ENCODE measurements at regions not wholly inside any gene's neighbourhood (a gene's known extent, or its start where the extent isn't known, plus 50 kb on each side); places are given as distances from the start of the nearest gene placed in this dataset.

DNA sequence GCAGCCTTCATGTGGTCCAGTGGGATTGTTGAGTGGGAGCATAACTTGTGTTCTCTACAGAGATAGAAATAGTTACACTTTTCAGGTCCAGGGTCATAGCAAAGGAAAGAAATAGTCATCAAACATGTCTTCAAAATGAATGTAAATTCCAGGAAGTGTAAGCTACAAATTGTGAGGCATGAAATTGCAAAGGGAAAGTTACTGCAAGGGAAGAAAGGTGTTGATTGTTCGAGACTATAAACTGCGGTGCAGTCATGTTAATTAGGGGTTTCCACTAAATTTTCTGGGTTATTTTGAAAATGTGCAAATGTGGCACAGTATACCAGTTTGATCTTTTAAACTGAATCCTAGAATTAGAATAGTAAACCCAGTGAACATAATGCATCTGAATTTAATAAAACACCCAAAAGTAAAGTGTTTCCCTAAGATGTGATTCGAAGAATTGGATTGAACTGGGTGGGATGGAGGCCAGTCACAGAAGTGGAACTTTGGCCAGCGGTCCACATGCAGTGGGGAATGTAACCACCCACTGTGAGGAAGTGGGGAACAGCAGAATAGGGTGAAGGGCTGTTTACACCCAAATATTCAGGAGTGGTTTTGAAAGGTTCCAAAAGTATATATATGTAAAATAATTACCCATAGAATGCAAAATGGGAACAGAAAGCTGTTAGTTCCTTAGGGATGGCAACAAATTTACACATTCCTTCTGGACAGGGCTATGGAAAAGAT, 126.5 kb upstream of the CCDC68 start:
- H3K4me3 ChIP-seq (ENCODE audit: low read depth, low read length), result no peak overlapping the region
- no peak for DNase-seq (ENCODE audit: low read depth)
- H3K36me3 ChIP-seq (ENCODE audit: control insufficient read depth, insufficient read depth, low read length), result no peaks in the 10 kb centered on the region
- TF ChIP-seq, protein P1, sequence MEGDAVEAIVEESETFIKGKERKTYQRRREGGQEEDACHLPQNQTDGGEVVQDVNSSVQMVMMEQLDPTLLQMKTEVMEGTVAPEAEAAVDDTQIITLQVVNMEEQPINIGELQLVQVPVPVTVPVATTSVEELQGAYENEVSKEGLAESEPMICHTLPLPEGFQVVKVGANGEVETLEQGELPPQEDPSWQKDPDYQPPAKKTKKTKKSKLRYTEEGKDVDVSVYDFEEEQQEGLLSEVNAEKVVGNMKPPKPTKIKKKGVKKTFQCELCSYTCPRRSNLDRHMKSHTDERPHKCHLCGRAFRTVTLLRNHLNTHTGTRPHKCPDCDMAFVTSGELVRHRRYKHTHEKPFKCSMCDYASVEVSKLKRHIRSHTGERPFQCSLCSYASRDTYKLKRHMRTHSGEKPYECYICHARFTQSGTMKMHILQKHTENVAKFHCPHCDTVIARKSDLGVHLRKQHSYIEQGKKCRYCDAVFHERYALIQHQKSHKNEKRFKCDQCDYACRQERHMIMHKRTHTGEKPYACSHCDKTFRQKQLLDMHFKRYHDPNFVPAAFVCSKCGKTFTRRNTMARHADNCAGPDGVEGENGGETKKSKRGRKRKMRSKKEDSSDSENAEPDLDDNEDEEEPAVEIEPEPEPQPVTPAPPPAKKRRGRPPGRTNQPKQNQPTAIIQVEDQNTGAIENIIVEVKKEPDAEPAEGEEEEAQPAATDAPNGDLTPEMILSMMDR (IDR thresholded peaks at IDR 0.05; ENCODE audit: insufficient read depth, low read length, poor library complexity, severe bottlenecking), result no peak
- no peaks in the 10 kb centered on the region for H3K27me3 ChIP-seq (ENCODE audit: control insufficient read depth, insufficient read depth, low read length)

DNA sequence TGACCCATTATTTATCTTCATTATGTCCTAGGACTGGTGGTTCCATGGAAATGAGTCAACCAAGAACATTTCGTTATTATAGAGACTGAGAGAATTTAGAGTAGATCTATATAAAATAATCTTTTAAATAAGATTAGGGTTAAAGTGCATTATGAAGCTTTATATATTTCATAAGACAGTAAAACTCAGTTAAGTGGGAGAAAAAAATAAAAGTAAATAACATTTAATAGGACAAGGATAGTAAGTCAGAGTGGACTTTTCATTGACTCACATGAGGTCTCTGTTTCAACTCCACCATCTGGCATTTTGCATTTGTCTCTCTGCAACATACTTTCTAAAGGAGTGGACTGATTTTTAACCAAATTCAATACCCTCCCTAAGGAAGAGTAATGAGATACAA, 125.3 kb upstream of the CCDC68 start:
- Histone ChIP-seq H3K27me3 (ENCODE audit: control insufficient read depth, insufficient read depth, low read length) (no peaks in the 10 kb centered on the region), H3K4me3 (ENCODE audit: low read depth, low read length) (no peak overlapping the region), H3K36me3 (ENCODE audit: control insufficient read depth, insufficient read depth, low read length) (no peaks in the 10 kb centered on the region)
- no peak for DNase-seq (ENCODE audit: low read depth)
- TF ChIP-seq, protein P1 (IDR thresholded peaks at IDR 0.05; ENCODE audit: insufficient read depth, low read length, poor library complexity, severe bottlenecking), result no peak

DNA sequence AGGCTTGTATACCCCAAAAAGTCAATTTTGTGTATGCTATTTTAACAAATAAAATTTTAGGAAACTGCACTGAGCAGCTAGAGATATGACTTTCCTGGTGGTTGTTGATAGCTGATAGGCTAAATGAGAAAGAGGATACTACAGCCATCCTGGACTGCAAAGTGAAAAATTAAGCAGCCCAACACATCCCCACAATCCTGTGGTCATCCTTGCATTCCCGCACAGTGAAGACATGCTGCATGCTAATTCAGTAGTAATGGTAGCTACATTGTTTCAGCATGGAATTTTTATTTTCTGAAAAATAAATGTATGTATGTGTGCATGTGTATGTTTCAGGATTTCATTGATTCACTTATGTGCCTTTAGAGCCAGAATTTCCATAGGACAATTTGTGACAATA, 124.2 kb upstream of the CCDC68 start:
- no peak for DNase-seq (ENCODE audit: low read depth)
- H3K36me3 ChIP-seq (ENCODE audit: control insufficient read depth, insufficient read depth, low read length), result no peaks in the 10 kb centered on the region
- TF ChIP-seq, protein P1 (IDR thresholded peaks at IDR 0.05; ENCODE audit: insufficient read depth, low read length, poor library complexity, severe bottlenecking), result no peak

DNA sequence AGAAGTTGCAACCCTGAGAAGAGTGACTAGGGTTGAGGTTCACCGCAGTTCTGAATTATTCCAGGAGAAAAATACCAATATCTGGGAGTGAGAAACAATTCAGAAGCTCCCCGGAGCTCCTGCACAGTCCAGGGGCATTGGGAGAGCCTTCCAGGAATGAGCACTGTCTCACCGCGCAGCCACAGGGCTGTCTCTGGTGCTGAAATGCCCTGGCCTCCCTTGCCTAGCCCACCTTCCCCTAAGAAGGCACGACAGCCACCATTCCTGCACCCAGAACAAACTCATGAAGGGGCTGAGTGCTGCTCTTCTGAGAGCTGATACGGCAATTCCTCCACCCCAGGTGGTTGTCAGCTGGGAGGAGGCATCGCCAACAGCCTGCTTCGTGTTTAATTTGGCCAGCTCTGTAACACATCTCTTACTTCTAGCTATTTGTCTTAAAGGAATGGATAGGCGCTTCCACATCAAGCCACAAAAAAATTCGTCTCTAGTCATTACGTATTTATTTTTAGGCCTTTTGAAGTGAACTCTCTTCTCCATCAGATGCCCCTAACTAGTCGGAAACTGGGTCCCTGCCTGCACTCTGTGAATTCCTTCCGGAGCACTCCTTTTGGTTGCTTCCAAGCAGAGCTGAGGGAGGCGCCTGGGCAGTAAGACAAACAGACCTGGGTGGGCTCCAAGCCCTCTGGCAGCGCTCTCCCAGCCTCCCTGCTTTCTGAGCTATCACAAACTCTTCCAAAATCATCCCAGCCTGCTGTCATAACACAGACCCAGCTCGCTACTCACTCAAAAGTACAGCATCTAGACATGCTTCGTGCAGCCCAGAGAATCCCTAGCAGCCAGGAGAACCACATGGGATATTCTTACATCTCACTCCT, 120.5 kb upstream of the CCDC68 start:
- TF ChIP-seq, protein P1 (IDR thresholded peaks at IDR 0.05; ENCODE audit: insufficient read depth, low read length, poor library complexity, severe bottlenecking), result no peak
- Histone ChIP-seq H3K4me3 (ENCODE audit: low read depth, low read length) (no peak overlapping the region), H3K36me3 (ENCODE audit: control insufficient read depth, insufficient read depth, low read length) (no peaks in the 10 kb centered on the region), H3K27me3 (ENCODE audit: control insufficient read depth, insufficient read depth, low read length) (no peaks in the 10 kb centered on the region)
- no peak for DNase-seq (ENCODE audit: low read depth)

More for the DNA sequence above, 124.2 kb upstream of the CCDC68 start:
- Histone ChIP-seq H3K4me3 (ENCODE audit: low read depth, low read length) (no peak overlapping the region), H3K27me3 (ENCODE audit: control insufficient read depth, insufficient read depth, low read length) (no peaks in the 10 kb centered on the region)

DNA sequence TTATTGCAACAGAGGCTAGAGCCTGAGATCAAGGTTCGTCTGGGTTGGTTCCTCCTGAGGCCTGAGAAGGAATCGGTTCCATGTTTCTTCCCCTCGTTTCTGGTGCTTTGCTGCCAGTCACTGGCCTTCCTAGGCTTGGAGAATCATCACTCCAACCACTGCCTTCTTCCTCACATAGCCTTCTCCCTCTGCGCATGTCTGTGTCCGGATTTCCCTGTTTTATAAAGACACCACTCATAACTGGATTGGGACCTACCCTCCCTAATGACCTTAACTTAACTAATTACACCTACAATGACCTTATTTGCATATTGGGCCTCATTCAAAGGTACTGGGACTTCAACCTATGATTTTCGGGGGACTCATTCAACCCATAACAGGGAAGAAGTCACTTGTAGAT, 119.8 kb upstream of the CCDC68 start:
- TF ChIP-seq, protein P1 (IDR thresholded peaks at IDR 0.05; ENCODE audit: insufficient read depth, low read length, poor library complexity, severe bottlenecking), result no peak
- DNase-seq (ENCODE audit: low read depth), result no peak
- H3K36me3 ChIP-seq (ENCODE audit: control insufficient read depth, insufficient read depth, low read length), result no peaks in the 10 kb centered on the region
- no peaks in the 10 kb centered on the region for H3K27me3 ChIP-seq (ENCODE audit: control insufficient read depth, insufficient read depth, low read length)
- no peak overlapping the region for H3K4me3 ChIP-seq (ENCODE audit: low read depth, low read length)
